Hepatocyte (in vitro differentiated cells): ENCODE measurements at regions not wholly inside any gene's neighbourhood (a gene's known extent, or its start where the extent isn't known, plus 50 kb on each side); places are given as distances from the start of the nearest gene placed in this dataset.

Experiments
- CTCF ChIP-seq: fragments of 200-600 bp; sonication (generic); IDR thresholded peaks from 2 replicates; pipeline ENCODE4 v1.5.1; 2016; ENCODE audit warnings: antibody characterized with exemption, mild to moderate bottlenecking; ENCODE audit not compliant: poor library complexity
- EZH2 ChIP-seq: fragments of 200-600 bp; sonication (generic); IDR thresholded peaks from 2 replicates; pipeline ENCODE4 v1.6.1; 2016; ENCODE audit warnings: antibody characterized with exemption, mild to moderate bottlenecking, borderline replicate concordance

DNA sequence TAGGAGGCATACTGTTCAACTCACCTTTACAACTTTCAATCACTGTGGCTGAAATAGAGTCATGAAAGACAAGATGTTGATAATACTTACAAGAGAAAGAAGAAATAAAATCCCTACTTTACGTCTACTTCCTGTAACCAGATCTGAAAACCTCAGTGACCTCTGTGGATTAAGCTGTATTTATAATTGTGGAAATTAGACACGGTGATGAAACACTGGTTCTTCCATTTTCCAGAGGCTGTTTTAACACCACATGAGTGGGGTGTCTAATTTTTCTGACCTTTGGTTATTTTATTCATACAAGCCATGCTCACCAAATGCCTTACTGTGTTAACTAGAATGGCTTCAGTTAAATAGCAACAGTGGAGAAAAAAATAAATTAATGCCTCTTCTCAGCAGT, 58.5 kb upstream of the HIVEP1 start:
- TF ChIP-seq CTCF (no peak), EZH2 (no peak)
